Effector memory CD8-positive, alpha-beta T cell (primary cell): ENCODE measurements at regions not wholly inside any gene's neighbourhood (a gene's known extent, or its start where the extent isn't known, plus 50 kb on each side); places are given as distances from the start of the nearest gene placed in this dataset.
"Not testable (repeated sequence)": the region's sequence is repeated elsewhere in the genome, so short reads cannot be mapped to it uniquely, and the experiment has no call there.

Experiments used
- ATAC-seq: fragments of 150-1000 bp; cut with Tn5 transposase; replicated peaks from 2 replicates; pipeline ENCODE4 v1.10.0; 2021; ENCODE audit warnings: mild to moderate bottlenecking, moderate library complexity
- DNase-seq, 3 experiments: peaks; one replicate each; pipeline ENCODE4 v3.0.0; 2021
- H3K27ac Mint-ChIP-seq, 2 donors: one replicate each; pipeline ENCODE4 v1.8.0; 2022; ENCODE audit warnings: mild to moderate bottlenecking in 2 of 2, mixed read lengths in 2 of 2, moderate library complexity in 2 of 2
- H3K27me3 Mint-ChIP-seq, 2 donors: one replicate each; pipeline ENCODE4 v1.8.0; 2022; ENCODE audit warnings: mixed read lengths in 2 of 2
- H3K36me3 Mint-ChIP-seq: one replicate; pipeline ENCODE4 v1.8.0; 2022; ENCODE audit warnings: mild to moderate bottlenecking, moderate library complexity, mixed read lengths; ENCODE audit not compliant: insufficient read depth
- H3K4me1 Mint-ChIP-seq, 2 donors: one replicate each; pipeline ENCODE4 v1.8.0; 2022; ENCODE audit warnings: low read depth in 2 of 2, mixed read lengths in 2 of 2
- H3K4me3 Mint-ChIP-seq, 2 donors: one replicate each; pipeline ENCODE4 v1.8.0; 2022; ENCODE audit warnings: mild to moderate bottlenecking in 2 of 2, mixed read lengths in 2 of 2, moderate library complexity in 2 of 2
- H3K9me3 Mint-ChIP-seq, 2 donors: one replicate each; pipeline ENCODE4 v1.8.0; 2022; ENCODE audit warnings: mixed read lengths in 2 of 2

- H3K27ac Mint-ChIP-seq, DNase-seq, H3K4me1 Mint-ChIP-seq, H3K27me3 Mint-ChIP-seq, H3K4me3 Mint-ChIP-seq, H3K9me3 Mint-ChIP-seq, ATAC-seq, H3K36me3 Mint-ChIP-seq: not testable (repeated sequence)
Measured at GRCh38 chr15:20303248-20304171, 238.1 kb downstream of the GOLGA6L6 start.

DNA sequence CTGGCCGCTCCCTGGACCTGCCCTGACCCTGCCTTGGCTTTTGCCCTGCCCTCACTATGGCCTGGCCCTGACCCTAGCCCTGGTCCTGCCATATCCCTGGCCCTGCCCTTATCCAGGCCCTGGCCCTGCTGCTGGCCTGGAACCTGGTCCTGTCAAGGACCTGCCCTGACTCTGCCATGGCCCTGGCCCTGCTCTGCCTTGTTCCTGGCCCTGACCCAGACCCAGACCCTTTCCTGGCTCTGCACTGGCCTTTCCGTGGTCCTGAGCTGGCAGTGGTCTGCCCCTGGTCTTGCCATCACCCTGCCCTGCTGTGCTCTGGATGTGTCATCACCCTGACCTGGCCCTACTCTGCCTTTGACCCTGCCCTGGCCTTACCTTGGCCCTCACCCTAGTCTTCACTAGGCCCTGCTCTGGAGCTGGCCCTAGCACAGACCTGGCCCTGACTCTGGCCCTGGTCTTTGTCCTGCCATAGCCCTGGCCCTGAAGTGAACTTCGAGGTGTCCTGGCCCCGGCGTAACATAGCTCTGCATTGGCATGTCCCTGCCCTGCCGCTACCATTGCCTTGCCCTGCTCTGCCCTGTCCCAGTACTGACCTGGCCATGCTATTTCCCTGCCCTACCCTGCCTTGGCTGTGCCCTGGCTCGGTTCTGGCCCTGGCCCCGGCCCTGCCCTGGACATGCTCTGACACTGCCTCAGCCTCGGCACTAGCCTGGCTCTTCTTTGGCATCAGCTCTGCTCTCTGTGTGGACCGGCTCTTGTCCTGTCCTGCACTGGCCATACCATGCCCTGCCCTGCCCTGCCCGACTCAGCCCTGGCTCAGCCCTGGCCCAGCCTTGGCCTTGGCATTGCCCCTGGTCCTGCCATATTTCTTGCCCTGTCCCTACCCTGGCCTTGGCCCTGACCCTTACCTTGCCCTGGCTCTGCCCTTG, 239.2 kb downstream of the GOLGA6L6 start:
- H3K4me1 Mint-ChIP-seq, H3K36me3 Mint-ChIP-seq, H3K9me3 Mint-ChIP-seq, H3K27me3 Mint-ChIP-seq, ATAC-seq, H3K4me3 Mint-ChIP-seq, DNase-seq, H3K27ac Mint-ChIP-seq: not testable (repeated sequence)

GRCh38 chr15:20301471-20302081, 240.0 kb downstream of the GOLGA6L6 start:
- not testable (repeated sequence) for ATAC-seq, H3K36me3 Mint-ChIP-seq, H3K9me3 Mint-ChIP-seq, H3K27me3 Mint-ChIP-seq, H3K4me1 Mint-ChIP-seq, H3K4me3 Mint-ChIP-seq, H3K27ac Mint-ChIP-seq, DNase-seq

DNA sequence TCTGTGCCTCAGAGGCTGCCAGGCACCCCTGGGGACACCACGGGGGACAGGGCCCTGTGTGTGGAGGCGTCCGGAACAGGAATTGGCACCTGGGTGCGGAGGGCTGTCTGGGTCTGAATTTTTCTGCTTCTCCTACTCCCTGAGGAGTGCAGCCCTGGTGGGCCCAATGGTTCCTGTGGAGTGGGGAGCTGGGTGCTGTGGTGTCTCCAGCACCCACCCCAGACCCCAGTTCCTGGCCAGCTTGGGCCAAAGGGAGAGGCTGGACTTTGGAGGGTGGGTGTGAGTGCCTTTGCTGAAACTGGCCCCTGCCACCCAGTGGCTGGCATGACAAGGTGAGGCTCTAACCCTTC, 240.6 kb downstream of the GOLGA6L6 start:
- not testable (repeated sequence) for H3K27me3 Mint-ChIP-seq, H3K4me3 Mint-ChIP-seq, ATAC-seq, H3K27ac Mint-ChIP-seq, H3K9me3 Mint-ChIP-seq, DNase-seq, H3K36me3 Mint-ChIP-seq, H3K4me1 Mint-ChIP-seq

- not testable (repeated sequence) for H3K4me3 Mint-ChIP-seq, H3K4me1 Mint-ChIP-seq, DNase-seq, H3K27ac Mint-ChIP-seq, H3K36me3 Mint-ChIP-seq, H3K27me3 Mint-ChIP-seq, H3K9me3 Mint-ChIP-seq, ATAC-seq
Measured at GRCh38 chr15:20300351-20301040, 241.1 kb downstream of the GOLGA6L6 start.

DNA sequence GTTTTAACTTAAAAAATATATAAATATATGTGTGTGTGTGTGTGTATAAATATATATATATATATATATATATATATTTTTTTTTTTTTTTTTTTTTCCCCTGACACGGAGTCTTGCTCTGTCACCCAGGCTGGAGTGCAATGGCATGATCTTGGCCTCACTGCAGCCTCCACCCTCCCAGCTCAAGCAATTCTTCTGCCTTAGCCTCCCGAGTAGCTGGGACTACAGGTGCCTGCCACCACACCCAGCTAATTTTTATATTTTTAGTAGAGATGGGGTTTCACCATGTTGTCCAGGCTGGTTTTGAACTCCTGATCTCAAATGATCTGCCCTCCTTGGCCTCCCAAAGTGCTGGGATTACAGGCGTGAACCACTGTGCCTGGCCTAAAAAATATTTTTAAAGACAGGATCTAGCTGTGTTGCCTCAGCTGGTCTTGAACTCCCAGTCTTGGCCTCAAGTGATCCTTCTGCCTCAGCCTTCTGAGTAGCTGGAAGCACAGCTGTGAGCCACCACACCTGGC, 243.9 kb downstream of the GOLGA6L6 start:
- ATAC-seq, H3K4me3 Mint-ChIP-seq, H3K36me3 Mint-ChIP-seq, H3K9me3 Mint-ChIP-seq, DNase-seq, H3K4me1 Mint-ChIP-seq, H3K27me3 Mint-ChIP-seq, H3K27ac Mint-ChIP-seq: not testable (repeated sequence)

- not testable (repeated sequence) for H3K27me3 Mint-ChIP-seq, H3K4me1 Mint-ChIP-seq, H3K27ac Mint-ChIP-seq, H3K4me3 Mint-ChIP-seq, H3K36me3 Mint-ChIP-seq, DNase-seq, H3K9me3 Mint-ChIP-seq, ATAC-seq
Measured at GRCh38 chr15:20296261-20296660, 245.3 kb downstream of the GOLGA6L6 start.

DNA sequence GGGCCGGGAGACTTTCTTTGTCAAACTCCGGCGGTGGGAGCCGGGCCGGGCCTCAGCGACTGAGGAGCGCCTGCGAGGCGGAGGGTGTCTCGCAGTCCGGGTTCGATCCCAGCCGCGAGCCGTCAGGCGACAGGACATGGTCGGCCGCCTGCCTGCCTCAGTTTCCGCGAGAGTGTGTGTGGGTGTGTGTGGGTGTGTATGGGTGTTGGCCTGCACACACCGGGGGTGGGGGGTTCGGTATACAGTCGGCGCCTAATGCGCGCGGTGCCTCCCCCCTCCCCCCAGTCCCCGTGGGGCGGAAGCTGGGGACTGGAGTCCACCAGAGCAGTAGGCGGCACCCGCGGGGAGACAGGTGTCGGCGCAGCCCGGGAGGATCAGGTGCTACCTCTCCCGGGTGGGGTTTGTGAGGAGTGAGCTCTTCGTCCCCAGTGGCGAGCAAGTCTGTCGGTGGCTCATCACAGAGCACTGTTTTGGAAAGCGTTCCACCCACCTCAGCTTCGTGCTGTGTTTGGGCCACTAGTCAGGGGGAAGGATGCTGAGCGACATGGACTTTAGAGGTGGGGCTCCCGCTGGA, 246.3 kb downstream of the GOLGA6L6 start:
- Mint-ChIP-seq H3K4me1 (no peaks in the 10 kb centered on the region), H3K27ac (no peak overlapping the region), H3K27me3 (no peaks in the 10 kb centered on the region), H3K4me3 (no peak overlapping the region), H3K9me3 (no peaks in the 10 kb centered on the region), H3K36me3 (no peaks in the 10 kb centered on the region)
- ATAC-seq (no peak), DNase-seq (no peak)

GRCh38 chr15:20294651-20295237, 246.9 kb downstream of the GOLGA6L6 start:
- ATAC-seq, result no peak
- H3K4me3 Mint-ChIP-seq, result no peak overlapping the region
- no peaks in the 10 kb centered on the region for H3K4me1 Mint-ChIP-seq
- no peak overlapping the region for H3K27ac Mint-ChIP-seq
- no peaks in the 10 kb centered on the region for H3K9me3 Mint-ChIP-seq
- no peak for DNase-seq
- H3K27me3 Mint-ChIP-seq, result no peaks in the 10 kb centered on the region
- H3K36me3 Mint-ChIP-seq, result no peaks in the 10 kb centered on the region

GRCh38 chr15:20292422-20293005, 249.1 kb downstream of the GOLGA6L6 start:
- not testable (repeated sequence) for ATAC-seq, H3K4me1 Mint-ChIP-seq, H3K4me3 Mint-ChIP-seq, H3K36me3 Mint-ChIP-seq, H3K9me3 Mint-ChIP-seq, H3K27me3 Mint-ChIP-seq, H3K27ac Mint-ChIP-seq, DNase-seq

DNA sequence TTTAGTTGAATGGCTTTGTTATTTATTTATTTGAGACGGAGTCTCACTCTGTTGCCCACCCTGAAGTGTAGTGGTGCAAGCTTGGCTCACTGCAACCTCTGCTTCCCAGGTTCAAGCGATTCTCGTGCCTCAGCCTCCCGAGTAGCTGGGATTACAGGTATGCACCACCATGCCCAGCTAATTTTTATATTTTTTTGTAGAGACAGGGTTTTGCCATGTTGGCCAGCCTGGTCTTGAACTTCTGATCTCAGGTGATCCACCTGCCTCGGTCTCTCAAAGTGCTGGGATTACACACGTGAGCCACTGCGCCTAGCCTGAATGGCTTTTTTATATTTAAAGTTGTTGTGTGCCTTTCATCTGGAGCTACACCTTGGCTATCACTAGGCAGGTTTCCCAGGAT, 250.0 kb downstream of the GOLGA6L6 start:
- H3K27me3 Mint-ChIP-seq, H3K36me3 Mint-ChIP-seq, DNase-seq, H3K4me1 Mint-ChIP-seq, H3K4me3 Mint-ChIP-seq, ATAC-seq, H3K9me3 Mint-ChIP-seq, H3K27ac Mint-ChIP-seq: not testable (repeated sequence)

DNA sequence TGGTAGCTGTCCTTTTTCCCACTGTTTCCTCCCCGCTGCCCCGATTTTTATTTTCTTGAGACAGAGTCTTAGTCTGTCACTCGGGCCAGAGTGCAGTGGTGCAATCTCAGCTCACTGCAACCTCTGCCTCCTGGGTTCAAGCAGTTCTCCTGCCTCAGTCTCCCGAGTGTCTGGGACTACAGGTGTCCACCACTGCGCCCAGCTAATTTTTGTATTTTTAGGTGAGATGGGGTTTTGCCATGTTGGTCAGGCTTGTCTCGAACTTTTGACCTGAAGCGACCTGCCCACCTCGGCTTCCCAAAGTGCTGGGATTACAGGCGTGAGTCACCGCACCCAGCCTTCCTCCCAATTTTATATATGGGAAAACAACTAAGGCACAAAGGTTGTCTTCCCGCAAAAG, 251.0 kb downstream of the GOLGA6L6 start:
- not testable (repeated sequence) for ATAC-seq, H3K4me3 Mint-ChIP-seq, H3K36me3 Mint-ChIP-seq, DNase-seq, H3K4me1 Mint-ChIP-seq, H3K9me3 Mint-ChIP-seq, H3K27ac Mint-ChIP-seq, H3K27me3 Mint-ChIP-seq
